K562 (cell line): ENCODE measurements at regions not wholly inside any gene's neighbourhood (a gene's known extent, or its start where the extent isn't known, plus 50 kb on each side); places are given as distances from the start of the nearest gene placed in this dataset.
A peak's percentile ranks its signal among the peaks of the same experiment; 100 is the strongest.

Source experiments
- ARID3A ChIP-seq: IDR thresholded peaks from 2 replicates; pipeline ENCODE4 v1.6.1; 2012; ENCODE audit warnings: low read depth, low read length, improper control_type of control experiment, borderline replicate concordance
- ATF2 ChIP-seq: sonication (generic); formaldehyde crosslinking; IDR thresholded peaks from 2 replicates; pipeline ENCODE4 v1.8.1; 2022; ENCODE audit warnings: missing genetic modification reagents
- ATF3 ChIP-seq, 2 experiments: fragments of 450-650 bp in 1 of 2; sonication (generic) in 1 of 2; formaldehyde crosslinking in 1 of 2; IDR thresholded peaks in 1 of 2; conservative IDR thresholded peaks in 1 of 2; 2 replicates each; pipeline versions ENCODE4 v1.6.1 to v1.8.1; 2016 to 2023; ENCODE audit warnings: mild to moderate bottlenecking in 2 of 2, moderate library complexity in 2 of 2, inconsistent platforms in 1 of 2, missing genetic modification reagents in 1 of 2
- CBFA2T3 ChIP-seq: fragments of 450-650 bp; IDR thresholded peaks from 2 replicates; pipeline ENCODE4 v1.6.1; 2017
- CHAMP1 ChIP-seq: fragments of 450-650 bp; IDR thresholded peaks from 2 replicates; pipeline ENCODE4 v1.6.1; 2016; ENCODE audit warnings: mild to moderate bottlenecking
- ELF2 ChIP-seq: fragments of 250-450 bp; sonication (Bioruptor Pico); IDR thresholded peaks from 2 replicates; pipeline ENCODE4 v1.5.0; 2021; ENCODE audit warnings: mild to moderate bottlenecking
- EP300 ChIP-seq: IDR thresholded peaks from 2 replicates; pipeline ENCODE4 v1.6.1; 2012; ENCODE audit warnings: low read length, improper control_type of control experiment
- ERF ChIP-seq: fragments of 450-650 bp; formaldehyde crosslinking; IDR thresholded peaks from 2 replicates; pipeline ENCODE4 v1.4.0; 2020; ENCODE audit warnings: mild to moderate bottlenecking, mixed read lengths
- FOXJ2 ChIP-seq: fragments of 200-800 bp; sonication (Bioruptor generic); IDR thresholded peaks from 2 replicates; pipeline ENCODE4 v1.6.1; 2016; ENCODE audit warnings: missing genetic modification characterization, missing compliant biosample characterization
- JUN ChIP-seq, 2 experiments: sonication (generic) in 1 of 2; formaldehyde crosslinking in 1 of 2; IDR thresholded peaks; 2 replicates each; pipeline versions ENCODE4 v1.6.1 to v1.8.0; 2012 to 2022; ENCODE audit warnings: borderline replicate concordance in 2 of 2, mild to moderate bottlenecking in 2 of 2, improper control_type of control experiment in 1 of 2, low read depth in 1 of 2, low read length in 1 of 2, missing genetic modification reagents in 1 of 2
- KLF10 ChIP-seq: fragments of 250-450 bp; sonication (Bioruptor Pico); IDR thresholded peaks from 2 replicates; pipeline ENCODE4 v1.6.1; 2021; ENCODE audit warnings: matching md5 sums
- MAFG ChIP-seq: fragments of 450-650 bp; conservative IDR thresholded peaks from 2 replicates; pipeline ENCODE4 v1.6.1; 2016; ENCODE audit warnings: missing genetic modification characterization, missing compliant biosample characterization
- MED1 ChIP-seq: sonication (generic); formaldehyde crosslinking; IDR thresholded peaks from 2 replicates; pipeline ENCODE4 v1.8.1; 2023; ENCODE audit warnings: missing genetic modification reagents, borderline replicate concordance
- MYC ChIP-seq, 2 experiments: fragments of 250-450 bp in 1 of 2; sonication (Bioruptor Pico) in 1 of 2; IDR thresholded peaks; 2 replicates each; pipeline versions ENCODE4 v1.5.1 to v1.6.1; 2012 to 2021; ENCODE audit warnings: low read depth in 2 of 2, borderline replicate concordance in 1 of 2, improper control_type of control experiment in 1 of 2, low read length in 1 of 2, mild to moderate bottlenecking in 1 of 2, moderate library complexity in 1 of 2
- NBN ChIP-seq: fragments of 450-650 bp; IDR thresholded peaks from 2 replicates; pipeline ENCODE4 v1.6.1; 2016; ENCODE audit warnings: low read depth, mild to moderate bottlenecking
- TBL1XR1 ChIP-seq, 2 experiments: IDR thresholded peaks; 2 replicates each; pipeline ENCODE4 v1.6.1; 2012; ENCODE audit warnings: improper control_type of control experiment in 2 of 2, low read length in 2 of 2, mild to moderate bottlenecking in 1 of 2
- ZFPM2 ChIP-seq: fragments of 250-450 bp; sonication (Bioruptor Pico); IDR thresholded peaks from 2 replicates; pipeline ENCODE4 v1.5.1; 2022; ENCODE audit warnings: mild to moderate bottlenecking
- ZNF277 ChIP-seq: fragments of 250-450 bp; sonication (Bioruptor Pico); IDR thresholded peaks from 2 replicates; pipeline ENCODE4 v1.8.0; 2022; ENCODE audit warnings: inconsistent platforms, mild to moderate bottlenecking, moderate library complexity, borderline replicate concordance

GRCh38 chr4:159047478-159048165, 55.3 kb upstream of the RAPGEF2 start (continued):
- TF ChIP-seq ZNF277 (CRISPR knock-in tag) (no peak), MAFG (tag) (peak; percentile 73), ERF (CRISPR knock-in tag) (0 out of 2 replicates have a peak, but pooled peaks have one; percentile 26), CBFA2T3 (peak; percentile 76), ATF3 (IDR thresholded peaks at IDR 0.05) (peak; percentile 73; the same call in 1 of the 2 replicates), ATF3 (CRISPR knock-in tag; conservative IDR thresholded peaks at IDR 0.05) (no peak), ATF2 (no peak), KLF10 (no peak), CHAMP1 (0 out of 2 replicates have a peak, but pooled peaks have one; percentile 12), ARID3A (0 out of 2 replicates have a peak, but pooled peaks have one; percentile 12), TBL1XR1 (IDR thresholded peaks at IDR 0.05; ENCODE audit: low read length in 2 of 2) (peak in 1 of 2 experiments; percentile 75; a peak in 1 of 4 replicates), ELF2 (0 out of 2 replicates have a peak, but pooled peaks have one; percentile 28), JUN (IDR thresholded peaks at IDR 0.05; ENCODE audit: borderline replicate concordance, low read depth, low read length) (peak; percentile 82), JUN (CRISPR knock-in tag; IDR thresholded peaks at IDR 0.05; ENCODE audit: borderline replicate concordance) (no peak), EP300 (peak; percentile 94), MYC (IDR thresholded peaks at IDR 0.05; ENCODE audit: low read depth, low read length) (peak; percentile 55), MYC (CRISPR knock-in tag; IDR thresholded peaks at IDR 0.05; ENCODE audit: borderline replicate concordance, low read depth) (no peak), ZFPM2 (CRISPR knock-in tag) (0 out of 2 replicates have a peak, but pooled peaks have one; percentile 44), NBN (0 out of 2 replicates have a peak, but pooled peaks have one; percentile 36), MED1 (CRISPR knock-in tag) (no peak), FOXJ2 (peak; percentile 94)
